HFF-Myc (cell line): ENCODE measurements at regions not wholly inside any gene's neighbourhood (a gene's known extent, or its start where the extent isn't known, plus 50 kb on each side); places are given as distances from the start of the nearest gene placed in this dataset.

Experiments used
- DNase-seq: peaks from one replicate; pipeline ENCODE4 v3.0.0-alpha.2; 2011; ENCODE audit warnings: low read depth; ENCODE audit errors: extremely low read depth
- H3K4me3 ChIP-seq: replicated peaks from 2 replicates; pipeline ENCODE4 v1.5.1; 2011; ENCODE audit warnings: low read depth, mild to moderate bottlenecking, control low read depth, low read length
- CTCF ChIP-seq: IDR thresholded peaks from 2 replicates; pipeline ENCODE4 v1.5.1; 2012; ENCODE audit warnings: mild to moderate bottlenecking, low read depth, low read length, control low read depth; ENCODE audit errors: missing control alignments

- no peak overlapping the region for H3K4me3 ChIP-seq
- no peak for TF ChIP-seq CTCF
- DNase-seq = no peak
These were observed 333.6 kb downstream of the CSNK1G3 start for GRCh38 chr5:123845356-123846100.

GRCh38 chr5:123844873-123845272 lies 332.9 kb downstream of the CSNK1G3 start:
- no peak for TF ChIP-seq CTCF
- DNase-seq = no peak
- no peak overlapping the region for H3K4me3 ChIP-seq

- no peak for DNase-seq
- TF ChIP-seq CTCF = no peak
- H3K4me3 ChIP-seq = no peak overlapping the region
These were observed 323.4 kb downstream of the CSNK1G3 start for GRCh38 chr5:123835421-123835820.

- TF ChIP-seq CTCF = no peak
- no peak for DNase-seq
- no peak overlapping the region for H3K4me3 ChIP-seq
These were observed 318.6 kb downstream of the CSNK1G3 start for GRCh38 chr5:123830575-123830974.

- TF ChIP-seq CTCF = no peak
- no peak for DNase-seq
- H3K4me3 ChIP-seq = no peak overlapping the region
These were observed 315.8 kb downstream of the CSNK1G3 start for GRCh38 chr5:123827811-123828210.

- peak; percentile 89 for DNase-seq
- no peak overlapping the region for H3K4me3 ChIP-seq
- no peak for TF ChIP-seq CTCF
These were observed 307.9 kb downstream of the CSNK1G3 start for GRCh38 chr5:123819833-123820232.

- no peak for DNase-seq
- H3K4me3 ChIP-seq = no peak overlapping the region
- no peak for TF ChIP-seq CTCF
These were observed 307.4 kb downstream of the CSNK1G3 start for GRCh38 chr5:123819386-123819785.
